GM06990 (cell line): ENCODE measurements at regions not wholly inside any gene's neighbourhood (a gene's known extent, or its start where the extent isn't known, plus 50 kb on each side); places are given as distances from the start of the nearest gene placed in this dataset.

Experiments used
- DNase-seq: peaks from one replicate; pipeline ENCODE4 v3.0.0-alpha.2; 2011; ENCODE audit not compliant: insufficient read length; ENCODE audit errors: extremely low read depth
- H3K27me3 ChIP-seq: replicated peaks from 2 replicates; pipeline ENCODE4 v1.6.0; 2011; ENCODE audit warnings: low read length; ENCODE audit not compliant: control insufficient read depth, insufficient read depth
- H3K36me3 ChIP-seq: 2 replicates; pipeline ENCODE4 v1.5.1; 2011; ENCODE audit warnings: low read length; ENCODE audit not compliant: control insufficient read depth, insufficient read depth
- H3K4me3 ChIP-seq: replicated peaks from 2 replicates; pipeline ENCODE4 v1.5.1; 2011; ENCODE audit warnings: low read depth, mild to moderate bottlenecking, control low read depth, low read length
- CTCF ChIP-seq: IDR thresholded peaks from 2 replicates; pipeline ENCODE4 v1.5.1; 2011; ENCODE audit warnings: low read length, control low read depth, mild to moderate bottlenecking, inconsistent platforms; ENCODE audit not compliant: insufficient read depth, poor library complexity, severe bottlenecking

GRCh38 chr10:120650705-120651399 lies 193.8 kb downstream of the PLPP4 start:
- Histone ChIP-seq H3K36me3 (no peaks in the 10 kb centered on the region), H3K27me3 (no peaks in the 10 kb centered on the region), H3K4me3 (no peak overlapping the region)
- no peak for DNase-seq
- no peak for TF ChIP-seq CTCF

GRCh38 chr10:120656107-120656506 lies 195.1 kb upstream of the WDR11 start:
- Histone ChIP-seq H3K4me3 (no peak overlapping the region), H3K27me3 (no peaks in the 10 kb centered on the region), H3K36me3 (no peaks in the 10 kb centered on the region)
- TF ChIP-seq CTCF, result no peak
- no peak for DNase-seq

GRCh38 chr10:120657371-120657770 lies 193.8 kb upstream of the WDR11 start:
- no peaks in the 10 kb centered on the region for H3K27me3 ChIP-seq
- no peak overlapping the region for H3K4me3 ChIP-seq
- no peak for TF ChIP-seq CTCF
- H3K36me3 ChIP-seq, result no peaks in the 10 kb centered on the region
- no peak for DNase-seq

GRCh38 chr10:120658943-120659885 lies 191.9 kb upstream of the WDR11 start:
- Histone ChIP-seq H3K36me3 (no peaks in the 10 kb centered on the region), H3K4me3 (no peak overlapping the region), H3K27me3 (no peaks in the 10 kb centered on the region)
- no peak for TF ChIP-seq CTCF
- DNase-seq, result no peak

- no peak for DNase-seq
- no peak for TF ChIP-seq CTCF
- no peaks in the 10 kb centered on the region for H3K27me3 ChIP-seq
- no peak overlapping the region for H3K4me3 ChIP-seq
- no peaks in the 10 kb centered on the region for H3K36me3 ChIP-seq
These were observed 184.9 kb upstream of the WDR11 start for GRCh38 chr10:120666308-120666707.
